ENCODE measurements at regions not wholly inside any gene's neighbourhood (a gene's known extent, or its start where the extent isn't known, plus 50 kb on each side); places are given as distances from the start of the nearest gene placed in this dataset.

- Histone ChIP-seq H3K36me3 (ENCODE audit: insufficient read depth, low read length) (no peaks in the 10 kb centered on the region), H3K27ac (ENCODE audit: low read length) (peak overlapping the region; percentile 31), H4K20me1 (ENCODE audit: insufficient read depth) (no peaks in the 10 kb centered on the region), H3K27me3 (ENCODE audit: insufficient read depth, low read depth, low read length) (no peaks in the 10 kb centered on the region), H3F3A (ENCODE audit: insufficient read depth, low read length, poor library complexity, severe bottlenecking) (no peaks in the 10 kb centered on the region), H3K4me2 (ENCODE audit: low read length) (no peak overlapping the region), H3K9me2 (ENCODE audit: insufficient read depth, low read length) (no peaks in the 10 kb centered on the region), H3K4me3 (ENCODE audit: low read length) (no peak overlapping the region), H2AFZ (ENCODE audit: low read depth, low read length) (no peak overlapping the region), H3K79me2 (replicated peaks; ENCODE audit: insufficient read depth, low read length) (no peaks in the 10 kb centered on the region), H3K9me3 (ENCODE audit: low read length) (no peaks in the 10 kb centered on the region), H3K9ac (ENCODE audit: low read length) (no peak overlapping the region)
- TF ChIP-seq RAD21 (conservative IDR thresholded peaks at IDR 0.05) (no peak), EP300 (conservative IDR thresholded peaks at IDR 0.05; ENCODE audit: poor library complexity, severe bottlenecking) (no peak)
Measured at GRCh38 chr13:73421310-73421912, 362.6 kb downstream of the KLF5 start.

GRCh38 chr13:73419186-73419585 lies 360.4 kb downstream of the KLF5 start:
- no peaks in the 10 kb centered on the region for H3F3A ChIP-seq (ENCODE audit: insufficient read depth, low read length, poor library complexity, severe bottlenecking)
- no peaks in the 10 kb centered on the region for H3K9me3 ChIP-seq (ENCODE audit: low read length)
- no peak overlapping the region for H2AFZ ChIP-seq (ENCODE audit: low read depth, low read length)
- H3K4me3 ChIP-seq (ENCODE audit: low read length): no peak overlapping the region
- H3K4me2 ChIP-seq (ENCODE audit: low read length): no peak overlapping the region
- no peak overlapping the region for H3K9ac ChIP-seq (ENCODE audit: low read length)
- no peaks in the 10 kb centered on the region for H4K20me1 ChIP-seq (ENCODE audit: insufficient read depth)
- H3K79me2 ChIP-seq (replicated peaks; ENCODE audit: insufficient read depth, low read length): no peaks in the 10 kb centered on the region
- H3K9me2 ChIP-seq (ENCODE audit: insufficient read depth, low read length): no peaks in the 10 kb centered on the region
- no peaks in the 10 kb centered on the region for H3K27me3 ChIP-seq (ENCODE audit: insufficient read depth, low read depth, low read length)
- no peak for TF ChIP-seq SMC3 (conservative IDR thresholded peaks at IDR 0.05; ENCODE audit: poor library complexity)
- TF ChIP-seq, protein P1, sequence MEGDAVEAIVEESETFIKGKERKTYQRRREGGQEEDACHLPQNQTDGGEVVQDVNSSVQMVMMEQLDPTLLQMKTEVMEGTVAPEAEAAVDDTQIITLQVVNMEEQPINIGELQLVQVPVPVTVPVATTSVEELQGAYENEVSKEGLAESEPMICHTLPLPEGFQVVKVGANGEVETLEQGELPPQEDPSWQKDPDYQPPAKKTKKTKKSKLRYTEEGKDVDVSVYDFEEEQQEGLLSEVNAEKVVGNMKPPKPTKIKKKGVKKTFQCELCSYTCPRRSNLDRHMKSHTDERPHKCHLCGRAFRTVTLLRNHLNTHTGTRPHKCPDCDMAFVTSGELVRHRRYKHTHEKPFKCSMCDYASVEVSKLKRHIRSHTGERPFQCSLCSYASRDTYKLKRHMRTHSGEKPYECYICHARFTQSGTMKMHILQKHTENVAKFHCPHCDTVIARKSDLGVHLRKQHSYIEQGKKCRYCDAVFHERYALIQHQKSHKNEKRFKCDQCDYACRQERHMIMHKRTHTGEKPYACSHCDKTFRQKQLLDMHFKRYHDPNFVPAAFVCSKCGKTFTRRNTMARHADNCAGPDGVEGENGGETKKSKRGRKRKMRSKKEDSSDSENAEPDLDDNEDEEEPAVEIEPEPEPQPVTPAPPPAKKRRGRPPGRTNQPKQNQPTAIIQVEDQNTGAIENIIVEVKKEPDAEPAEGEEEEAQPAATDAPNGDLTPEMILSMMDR (IDR thresholded peaks at IDR 0.05; ENCODE audit: poor library complexity, severe bottlenecking): no peak
- TF ChIP-seq TAF1 (IDR thresholded peaks at IDR 0.05; ENCODE audit: low read depth): no peak
- TF ChIP-seq, protein P2, sequence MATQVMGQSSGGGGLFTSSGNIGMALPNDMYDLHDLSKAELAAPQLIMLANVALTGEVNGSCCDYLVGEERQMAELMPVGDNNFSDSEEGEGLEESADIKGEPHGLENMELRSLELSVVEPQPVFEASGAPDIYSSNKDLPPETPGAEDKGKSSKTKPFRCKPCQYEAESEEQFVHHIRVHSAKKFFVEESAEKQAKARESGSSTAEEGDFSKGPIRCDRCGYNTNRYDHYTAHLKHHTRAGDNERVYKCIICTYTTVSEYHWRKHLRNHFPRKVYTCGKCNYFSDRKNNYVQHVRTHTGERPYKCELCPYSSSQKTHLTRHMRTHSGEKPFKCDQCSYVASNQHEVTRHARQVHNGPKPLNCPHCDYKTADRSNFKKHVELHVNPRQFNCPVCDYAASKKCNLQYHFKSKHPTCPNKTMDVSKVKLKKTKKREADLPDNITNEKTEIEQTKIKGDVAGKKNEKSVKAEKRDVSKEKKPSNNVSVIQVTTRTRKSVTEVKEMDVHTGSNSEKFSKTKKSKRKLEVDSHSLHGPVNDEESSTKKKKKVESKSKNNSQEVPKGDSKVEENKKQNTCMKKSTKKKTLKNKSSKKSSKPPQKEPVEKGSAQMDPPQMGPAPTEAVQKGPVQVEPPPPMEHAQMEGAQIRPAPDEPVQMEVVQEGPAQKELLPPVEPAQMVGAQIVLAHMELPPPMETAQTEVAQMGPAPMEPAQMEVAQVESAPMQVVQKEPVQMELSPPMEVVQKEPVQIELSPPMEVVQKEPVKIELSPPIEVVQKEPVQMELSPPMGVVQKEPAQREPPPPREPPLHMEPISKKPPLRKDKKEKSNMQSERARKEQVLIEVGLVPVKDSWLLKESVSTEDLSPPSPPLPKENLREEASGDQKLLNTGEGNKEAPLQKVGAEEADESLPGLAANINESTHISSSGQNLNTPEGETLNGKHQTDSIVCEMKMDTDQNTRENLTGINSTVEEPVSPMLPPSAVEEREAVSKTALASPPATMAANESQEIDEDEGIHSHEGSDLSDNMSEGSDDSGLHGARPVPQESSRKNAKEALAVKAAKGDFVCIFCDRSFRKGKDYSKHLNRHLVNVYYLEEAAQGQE (IDR thresholded peaks at IDR 0.05; ENCODE audit: borderline replicate concordance): no peak
- TF ChIP-seq MXI1 (conservative IDR thresholded peaks at IDR 0.05; ENCODE audit: poor library complexity, severe bottlenecking): no peak
- no peak for TF ChIP-seq RAD21 (conservative IDR thresholded peaks at IDR 0.05)
- TF ChIP-seq EP300 (conservative IDR thresholded peaks at IDR 0.05; ENCODE audit: poor library complexity, severe bottlenecking): no peak
- TF ChIP-seq POLR2AphosphoS5 (IDR thresholded peaks at IDR 0.05): no peak
- no peaks in the 10 kb centered on the region for H3K36me3 ChIP-seq (ENCODE audit: insufficient read depth, low read length)
- H3K27ac ChIP-seq (ENCODE audit: low read length): no peak overlapping the region

DNA sequence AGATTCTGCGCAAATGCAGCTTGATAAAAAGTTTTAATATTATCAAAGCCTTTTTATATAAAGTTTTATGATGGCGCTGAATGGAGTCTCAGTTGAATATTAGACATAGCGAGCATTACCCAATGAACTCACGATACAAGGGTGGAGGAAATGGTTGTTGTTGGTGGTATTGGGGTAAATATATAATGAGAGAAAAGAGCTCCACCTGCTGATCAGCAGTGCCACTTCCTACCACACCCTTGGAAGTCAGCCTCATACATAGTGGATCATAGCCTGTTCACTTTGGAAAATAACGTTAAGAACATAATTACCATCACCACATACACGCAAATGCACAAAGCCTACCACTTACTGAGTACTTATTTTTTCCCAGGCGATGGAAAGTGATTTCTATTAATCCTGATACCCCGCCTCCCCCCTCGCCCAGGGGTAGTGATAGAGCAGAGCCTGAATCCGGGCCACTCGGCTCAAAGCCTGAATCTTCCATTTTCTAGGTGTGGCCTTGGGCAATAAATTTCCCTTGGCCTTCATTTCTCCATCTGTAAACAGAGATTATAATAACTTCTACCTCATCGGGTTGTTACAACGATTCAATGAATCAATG lies 358.3 kb downstream of the KLF5 start:
- Histone ChIP-seq H4K20me1 (ENCODE audit: insufficient read depth) (no peaks in the 10 kb centered on the region), H3F3A (ENCODE audit: insufficient read depth, low read length, poor library complexity, severe bottlenecking) (no peaks in the 10 kb centered on the region), H3K36me3 (ENCODE audit: insufficient read depth, low read length) (no peaks in the 10 kb centered on the region), H3K79me2 (replicated peaks; ENCODE audit: insufficient read depth, low read length) (no peaks in the 10 kb centered on the region), H2AFZ (ENCODE audit: low read depth, low read length) (no peak overlapping the region), H3K9me3 (ENCODE audit: low read length) (no peaks in the 10 kb centered on the region), H3K9ac (ENCODE audit: low read length) (no peak overlapping the region), H3K4me2 (ENCODE audit: low read length) (no peak overlapping the region), H3K27ac (ENCODE audit: low read length) (no peak overlapping the region), H3K4me3 (ENCODE audit: low read length) (no peak overlapping the region), H3K9me2 (ENCODE audit: insufficient read depth, low read length) (no peaks in the 10 kb centered on the region), H3K27me3 (ENCODE audit: insufficient read depth, low read depth, low read length) (no peaks in the 10 kb centered on the region)
- no peak for TF ChIP-seq EZH2 (IDR thresholded peaks at IDR 0.05; ENCODE audit: borderline replicate concordance, insufficient read depth, low read length, poor library complexity, severe bottlenecking)

Measured in neural cell (in vitro differentiated cells).